OCI-LY7 (cell line): ENCODE measurements at regions not wholly inside any gene's neighbourhood (a gene's known extent, or its start where the extent isn't known, plus 50 kb on each side); places are given as distances from the start of the nearest gene placed in this dataset.

ENCODE experiments used
- BruUV-seq: library from RNA; stranded (reverse); fragments of 400-500 nt; replicated peaks from 2 replicates; lab custom pipeline; 2021; lab: Mats Ljungman, UMichigan
- CTCF ChIA-PET: fragments of 300-600 bp; sonication (Branson Sonifier 250); formaldehyde crosslinking; loops from one replicate; lab custom pipeline; 2022; ENCODE audit warnings: antibody characterized with exemption; ENCODE audit not compliant: unreplicated experiment; lab: Charles Lee
- POLR2A ChIA-PET: fragments of 300-600 bp; sonication (Branson Sonifier 250); formaldehyde crosslinking; loops from one replicate; lab custom pipeline; 2022; ENCODE audit warnings: antibody characterized with exemption; lab: Charles Lee
- DNase-seq: peaks from one replicate; pipeline ENCODE4 v3.0.0-alpha.2; 2015; ENCODE audit warnings: low spot score
- H2AFZ ChIP-seq: fragments of 200-600 bp; sonication (generic), shearing (Covaris generic); 2 replicates; pipeline ENCODE4 v1.6.1; 2014; ENCODE audit warnings: mild to moderate bottlenecking, antibody characterized with exemption, low read length, moderate library complexity
- H3K27ac ChIP-seq: fragments of 200-600 bp; sonication (generic); 2 replicates; pipeline ENCODE4 v1.5.1; 2014; ENCODE audit warnings: mixed run types, low read depth, mild to moderate bottlenecking, moderate library complexity, low read length, inconsistent platforms; ENCODE audit not compliant: poor library complexity, severe bottlenecking
- H3K36me3 ChIP-seq: fragments of 200-600 bp; sonication (generic); 2 replicates; pipeline ENCODE4 v1.6.1; 2014; ENCODE audit warnings: mild to moderate bottlenecking, antibody characterized with exemption, low read length, moderate library complexity, mixed read lengths; ENCODE audit not compliant: insufficient read depth
- H3K4me1 ChIP-seq: fragments of 200-600 bp; sonication (generic); 2 replicates; pipeline ENCODE4 v1.5.1; 2014; ENCODE audit warnings: mild to moderate bottlenecking, low read length; ENCODE audit not compliant: insufficient read depth, poor library complexity, severe bottlenecking
- H3K4me2 ChIP-seq: fragments of 200-600 bp; sonication (generic); 2 replicates; pipeline ENCODE4 v1.6.1; 2014; ENCODE audit warnings: mild to moderate bottlenecking, low read length
- H3K4me3 ChIP-seq: fragments of 200-600 bp; sonication (generic); 2 replicates; pipeline ENCODE4 v1.5.1; 2014; ENCODE audit warnings: mild to moderate bottlenecking, low read depth, low read length; ENCODE audit not compliant: poor library complexity, severe bottlenecking
- H3K79me2 ChIP-seq: fragments of 200-600 bp; sonication (generic); 2 replicates; pipeline ENCODE4 v1.6.1; 2016; ENCODE audit warnings: low read depth, mild to moderate bottlenecking, low read length, moderate library complexity, mixed read lengths; ENCODE audit not compliant: insufficient read depth
- H3K9me2 ChIP-seq: fragments of 200-600 bp; sonication (generic); 2 replicates; pipeline ENCODE4 v1.6.1; 2016; ENCODE audit warnings: mild to moderate bottlenecking, low read length, mixed read lengths; ENCODE audit not compliant: insufficient read depth
- H3K9me3 ChIP-seq: fragments of 200-600 bp; sonication (generic); 2 replicates; pipeline ENCODE4 v1.6.1; 2014; ENCODE audit warnings: mild to moderate bottlenecking, mixed run types, low read length, mixed read lengths
- H4K20me1 ChIP-seq: fragments of 200-600 bp; sonication (generic); 2 replicates; pipeline ENCODE4 v1.6.1; 2014; ENCODE audit warnings: mild to moderate bottlenecking, antibody characterized with exemption, low read length, moderate library complexity, mixed read lengths; ENCODE audit not compliant: insufficient read depth
- EZH2phosphoT487 ChIP-seq: fragments of 200-600 bp; sonication (generic); IDR thresholded peaks from 2 replicates; pipeline ENCODE4 v1.6.1; 2018; ENCODE audit warnings: low read depth, borderline replicate concordance, mild to moderate bottlenecking, mixed run types, antibody characterized with exemption, low read length, moderate library complexity, mixed read lengths
- intact Hi-C: fragments of 100-400 bp; cut with micrococcal nuclease; formaldehyde crosslinking; loops from one replicate; pipeline ENCODE4 v1.10.0; 2022; ENCODE audit not compliant: unreplicated experiment
- TF ChIP-seq, protein P1 (sequence below): fragments of 200-600 bp; sonication (generic); conservative IDR thresholded peaks from 2 replicates; pipeline ENCODE4 v1.5.1; 2014; ENCODE audit warnings: mild to moderate bottlenecking, antibody characterized with exemption, low read length, moderate library complexity, mixed read lengths

DNA sequence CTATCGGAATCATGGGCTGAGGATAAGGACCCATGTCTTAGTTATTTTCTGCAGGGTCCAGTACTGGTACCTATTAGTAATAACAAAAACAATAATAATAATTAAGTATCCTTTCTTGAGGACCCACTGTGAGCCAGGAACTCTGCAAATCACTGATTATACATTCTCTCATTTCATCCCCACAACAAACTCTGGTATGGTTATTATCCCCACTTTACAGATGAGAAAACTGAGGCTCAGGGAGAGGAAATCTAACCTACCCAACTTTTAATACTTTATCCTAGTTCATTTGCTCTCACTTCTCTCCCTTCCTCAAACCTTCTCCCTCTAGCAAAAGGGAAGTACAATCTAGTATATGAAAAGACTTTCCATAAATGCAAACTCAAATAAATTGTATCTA lies 528.4 kb upstream of the PROK2 start:
- peaks cover 26% of the 10 kb centered on the region for H3K4me1 ChIP-seq
- DNase-seq = no peak
- H4K20me1 ChIP-seq = no peaks in the 10 kb centered on the region
- no TSS peak for BruUV-seq
- H3K9me2 ChIP-seq = no peaks in the 10 kb centered on the region
- ChIA-PET POLR2A (no interaction called here), CTCF (no interaction called here)
- no peak overlapping the region for H3K4me2 ChIP-seq
- intact Hi-C loops = loop anchor here (5.0 kb wide), 1 partner anchor 129 kb away; no protein-coding TSS in a partner anchor
- H3K27ac ChIP-seq = no peak overlapping the region
- no peak overlapping the region for H3K4me3 ChIP-seq
- H2AFZ ChIP-seq = no peak overlapping the region
- TF ChIP-seq EZH2phosphoT487 = no peak
- TF ChIP-seq, protein P1, sequence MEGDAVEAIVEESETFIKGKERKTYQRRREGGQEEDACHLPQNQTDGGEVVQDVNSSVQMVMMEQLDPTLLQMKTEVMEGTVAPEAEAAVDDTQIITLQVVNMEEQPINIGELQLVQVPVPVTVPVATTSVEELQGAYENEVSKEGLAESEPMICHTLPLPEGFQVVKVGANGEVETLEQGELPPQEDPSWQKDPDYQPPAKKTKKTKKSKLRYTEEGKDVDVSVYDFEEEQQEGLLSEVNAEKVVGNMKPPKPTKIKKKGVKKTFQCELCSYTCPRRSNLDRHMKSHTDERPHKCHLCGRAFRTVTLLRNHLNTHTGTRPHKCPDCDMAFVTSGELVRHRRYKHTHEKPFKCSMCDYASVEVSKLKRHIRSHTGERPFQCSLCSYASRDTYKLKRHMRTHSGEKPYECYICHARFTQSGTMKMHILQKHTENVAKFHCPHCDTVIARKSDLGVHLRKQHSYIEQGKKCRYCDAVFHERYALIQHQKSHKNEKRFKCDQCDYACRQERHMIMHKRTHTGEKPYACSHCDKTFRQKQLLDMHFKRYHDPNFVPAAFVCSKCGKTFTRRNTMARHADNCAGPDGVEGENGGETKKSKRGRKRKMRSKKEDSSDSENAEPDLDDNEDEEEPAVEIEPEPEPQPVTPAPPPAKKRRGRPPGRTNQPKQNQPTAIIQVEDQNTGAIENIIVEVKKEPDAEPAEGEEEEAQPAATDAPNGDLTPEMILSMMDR = no peak
- no peaks in the 10 kb centered on the region for H3K79me2 ChIP-seq
- H3K36me3 ChIP-seq = no peaks in the 10 kb centered on the region
- H3K9me3 ChIP-seq = no peaks in the 10 kb centered on the region

DNA sequence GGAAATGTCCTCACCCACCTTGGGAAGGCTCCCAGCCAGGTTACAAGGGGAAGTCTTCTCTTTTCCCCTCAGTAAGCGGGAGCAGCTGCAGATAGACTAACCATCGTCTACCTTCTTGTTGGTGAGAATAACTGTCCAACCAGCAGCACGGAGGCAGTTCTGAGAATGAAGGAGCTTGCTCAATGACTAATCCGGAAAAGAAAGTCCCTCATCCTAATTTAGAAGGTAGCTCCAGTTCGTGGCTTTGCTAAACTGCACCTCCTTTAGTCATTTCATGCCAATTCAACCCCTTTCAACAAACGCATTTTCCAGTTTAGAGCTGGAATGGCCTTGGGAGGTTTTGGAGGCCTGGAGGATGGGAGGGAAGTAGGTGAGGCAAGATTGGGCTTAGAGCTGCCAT lies 527.4 kb upstream of the PROK2 start:
- Histone ChIP-seq H2AFZ (no peak overlapping the region), H3K9me2 (no peaks in the 10 kb centered on the region), H3K27ac (no peak overlapping the region), H3K9me3 (no peaks in the 10 kb centered on the region), H3K4me3 (no peak overlapping the region), H4K20me1 (no peaks in the 10 kb centered on the region), H3K4me2 (no peak overlapping the region), H3K36me3 (no peaks in the 10 kb centered on the region), H3K4me1 (peaks cover 26% of the 10 kb centered on the region), H3K79me2 (no peaks in the 10 kb centered on the region)
- CTCF ChIA-PET = no interaction called here
- DNase-seq = no peak
- POLR2A ChIA-PET = interaction anchor here (0.6 kb wide), 1 partner anchor 391 kb away, joined by 3 read pairs; no protein-coding TSS in a partner anchor
- intact Hi-C loops = loop anchor here (5.0 kb wide), 1 partner anchor 130 kb away; no protein-coding TSS in a partner anchor
- TF ChIP-seq EZH2phosphoT487 = no peak
- TF ChIP-seq, protein P1 = no peak
- no TSS peak for BruUV-seq

DNA sequence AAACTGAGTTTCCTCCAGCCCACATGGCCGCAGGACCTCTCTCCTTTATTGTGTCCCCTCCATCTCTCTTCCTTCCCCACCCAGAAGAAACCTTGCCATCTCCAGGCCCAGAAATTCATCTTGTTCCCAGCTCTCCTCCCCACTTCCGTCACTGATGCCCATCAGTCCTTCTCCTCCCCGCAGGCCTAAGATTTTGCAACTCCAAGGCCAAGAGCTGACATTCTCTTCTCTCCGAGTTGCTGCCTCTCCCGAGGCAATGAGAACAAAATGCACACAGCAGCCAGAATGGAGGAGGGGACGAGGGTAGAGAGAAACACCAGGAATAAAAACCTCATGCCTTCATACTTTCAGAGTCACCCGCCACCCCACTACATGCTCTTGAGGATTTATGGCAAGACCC lies 526.5 kb upstream of the PROK2 start:
- H4K20me1 ChIP-seq = no peaks in the 10 kb centered on the region
- H3K9me2 ChIP-seq = no peaks in the 10 kb centered on the region
- POLR2A ChIA-PET = interaction anchor here (1.2 to 1.3 kb wide), 3 partner anchors 12 to 127 kb away, joined by 3 read pairs; no protein-coding TSS in a partner anchor
- no peak overlapping the region for H3K4me3 ChIP-seq
- no peak overlapping the region for H3K27ac ChIP-seq
- H3K4me2 ChIP-seq = no peak overlapping the region
- no peaks in the 10 kb centered on the region for H3K79me2 ChIP-seq
- no peaks in the 10 kb centered on the region for H3K9me3 ChIP-seq
- DNase-seq = no peak
- H3K36me3 ChIP-seq = no peaks in the 10 kb centered on the region
- BruUV-seq = no TSS peak
- no peak for TF ChIP-seq EZH2phosphoT487
- TF ChIP-seq, protein P1 = no peak
- no peak overlapping the region for H2AFZ ChIP-seq
- intact Hi-C loops = loop anchor here (5.0 kb wide), 1 partner anchor 131 kb away; no protein-coding TSS in a partner anchor
- CTCF ChIA-PET = no interaction called here
- H3K4me1 ChIP-seq = peaks cover 26% of the 10 kb centered on the region
